RWPE2 (cell line): ENCODE measurements at regions not wholly inside any gene's neighbourhood (a gene's known extent, or its start where the extent isn't known, plus 50 kb on each side); places are given as distances from the start of the nearest gene placed in this dataset.

ENCODE experiments used
- ATAC-seq: fragments of 200-7000 bp; cut with Tn5 transposase; 3 replicates; pipeline ENCODE4 v1.9.1; 2021; ENCODE audit warnings: low read depth
- DNase-seq: peaks from one replicate; pipeline ENCODE4 v3.0.0-alpha.2; 2020; ENCODE audit warnings: low spot score
- H3K27ac ChIP-seq: fragments of 450-650 bp; 2 replicates; pipeline ENCODE4 v1.5.1; 2017; ENCODE audit warnings: mild to moderate bottlenecking; ENCODE audit not compliant: poor library complexity, severe bottlenecking
- H3K27me3 ChIP-seq: fragments of 250-450 bp; sonication (Bioruptor Pico); 2 replicates; pipeline ENCODE4 v1.5.1; 2021; ENCODE audit warnings: mild to moderate bottlenecking, moderate library complexity; ENCODE audit not compliant: insufficient read depth, poor library complexity, severe bottlenecking
- H3K36me3 ChIP-seq: fragments of 250-450 bp; sonication (Bioruptor Pico); 2 replicates; pipeline ENCODE4 v1.5.1; 2020; ENCODE audit warnings: low read depth, mild to moderate bottlenecking, moderate library complexity
- H3K4me1 ChIP-seq: fragments of 250-450 bp; sonication (Bioruptor Pico); 2 replicates; pipeline ENCODE4 v1.5.1; 2021; ENCODE audit warnings: mild to moderate bottlenecking, moderate library complexity; ENCODE audit not compliant: insufficient read depth, poor library complexity, severe bottlenecking
- H3K4me3 ChIP-seq: fragments of 250-450 bp; sonication (Bioruptor Pico); 2 replicates; pipeline ENCODE4 v1.5.1; 2021; ENCODE audit warnings: mild to moderate bottlenecking, moderate library complexity; ENCODE audit not compliant: severe bottlenecking
- H3K9me3 ChIP-seq: fragments of 250-450 bp; sonication (Bioruptor Pico); 2 replicates; pipeline ENCODE4 v1.5.1; 2021; ENCODE audit warnings: mild to moderate bottlenecking, moderate library complexity; ENCODE audit not compliant: severe bottlenecking
- TF ChIP-seq, protein P1 (sequence below): fragments of 450-650 bp; IDR thresholded peaks from one replicate; pipeline ENCODE4 v1.5.1; 2017; ENCODE audit warnings: mild to moderate bottlenecking, moderate library complexity; ENCODE audit not compliant: poor library complexity, severe bottlenecking

DNA sequence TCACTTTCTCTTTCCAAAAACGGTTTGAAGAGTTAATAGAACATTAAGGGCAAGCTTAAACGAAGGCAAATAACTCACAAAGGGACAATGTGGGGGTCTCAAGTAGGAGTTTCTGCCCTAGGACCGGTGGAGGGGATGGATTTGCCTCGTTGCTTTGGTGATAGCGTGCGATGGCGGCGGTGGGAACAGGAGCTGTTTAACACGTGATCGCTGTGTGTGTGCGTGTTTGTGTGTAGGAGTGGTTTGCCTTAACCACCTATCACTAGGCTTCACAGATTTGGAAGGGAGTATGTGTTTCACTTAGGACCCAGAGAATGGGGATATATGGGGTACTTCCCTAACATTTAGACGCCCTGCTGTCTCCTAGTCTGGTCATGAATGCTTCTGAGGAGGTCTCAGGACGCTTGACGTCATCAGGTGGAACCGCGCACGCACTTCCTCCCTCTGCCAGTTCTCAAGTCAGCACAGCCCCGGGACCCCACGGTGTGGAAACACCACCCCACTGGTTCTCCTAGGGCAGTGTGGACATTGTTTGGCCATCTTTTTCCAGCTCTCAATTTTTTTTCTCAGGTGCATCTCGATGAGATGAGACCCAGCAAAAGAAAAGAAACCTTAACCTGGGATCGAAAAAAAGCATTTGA is 231.2 kb downstream of the ATP23 start:
- H3K36me3 ChIP-seq: no peaks in the 10 kb centered on the region
- no peaks in the 10 kb centered on the region for H3K4me1 ChIP-seq
- ATAC-seq: no peak
- TF ChIP-seq, protein P1, sequence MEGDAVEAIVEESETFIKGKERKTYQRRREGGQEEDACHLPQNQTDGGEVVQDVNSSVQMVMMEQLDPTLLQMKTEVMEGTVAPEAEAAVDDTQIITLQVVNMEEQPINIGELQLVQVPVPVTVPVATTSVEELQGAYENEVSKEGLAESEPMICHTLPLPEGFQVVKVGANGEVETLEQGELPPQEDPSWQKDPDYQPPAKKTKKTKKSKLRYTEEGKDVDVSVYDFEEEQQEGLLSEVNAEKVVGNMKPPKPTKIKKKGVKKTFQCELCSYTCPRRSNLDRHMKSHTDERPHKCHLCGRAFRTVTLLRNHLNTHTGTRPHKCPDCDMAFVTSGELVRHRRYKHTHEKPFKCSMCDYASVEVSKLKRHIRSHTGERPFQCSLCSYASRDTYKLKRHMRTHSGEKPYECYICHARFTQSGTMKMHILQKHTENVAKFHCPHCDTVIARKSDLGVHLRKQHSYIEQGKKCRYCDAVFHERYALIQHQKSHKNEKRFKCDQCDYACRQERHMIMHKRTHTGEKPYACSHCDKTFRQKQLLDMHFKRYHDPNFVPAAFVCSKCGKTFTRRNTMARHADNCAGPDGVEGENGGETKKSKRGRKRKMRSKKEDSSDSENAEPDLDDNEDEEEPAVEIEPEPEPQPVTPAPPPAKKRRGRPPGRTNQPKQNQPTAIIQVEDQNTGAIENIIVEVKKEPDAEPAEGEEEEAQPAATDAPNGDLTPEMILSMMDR: no peak
- H3K27me3 ChIP-seq: no peaks in the 10 kb centered on the region
- H3K27ac ChIP-seq: no peak overlapping the region
- DNase-seq: no peak
- no peak overlapping the region for H3K4me3 ChIP-seq
- H3K9me3 ChIP-seq: no peaks in the 10 kb centered on the region

GRCh38 chr12:58174316-58174715 is 232.9 kb downstream of the ATP23 start:
- no peaks in the 10 kb centered on the region for H3K9me3 ChIP-seq
- ATAC-seq: no peak

DNA sequence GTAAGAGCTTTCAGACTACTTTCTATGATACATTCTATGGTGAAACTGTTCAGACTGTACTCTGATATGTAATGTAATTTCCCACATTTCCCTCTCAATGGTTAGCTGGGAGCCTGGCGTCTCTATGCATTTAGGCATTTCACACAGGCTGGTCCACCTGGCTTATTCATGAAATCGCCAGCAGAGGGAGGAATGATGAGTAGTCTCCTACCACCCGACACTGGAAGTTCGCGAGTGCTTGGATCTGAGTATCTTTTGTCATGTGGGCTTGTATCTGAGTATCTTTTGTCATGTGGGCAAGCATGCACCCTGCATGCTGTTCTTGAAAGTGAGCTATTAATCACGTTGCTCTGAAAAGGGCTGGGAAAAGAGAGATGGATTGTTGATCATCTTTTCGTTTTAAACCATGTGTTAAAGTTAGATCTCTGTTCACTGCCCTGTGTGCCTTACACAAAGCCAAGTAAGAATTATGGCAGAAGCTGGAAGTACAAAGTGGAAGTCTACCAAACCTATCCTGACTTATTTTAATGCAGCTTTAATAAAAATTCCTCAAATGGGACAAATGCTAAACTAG is 235.0 kb downstream of the ATP23 start:
- H3K27me3 ChIP-seq: no peaks in the 10 kb centered on the region
- no peaks in the 10 kb centered on the region for H3K36me3 ChIP-seq
- H3K4me3 ChIP-seq: no peak overlapping the region
- DNase-seq: no peak
- no peak overlapping the region for H3K27ac ChIP-seq
- 0 out of 3 replicates have a peak, but pooled peaks have one; percentile 48 for ATAC-seq
- H3K4me1 ChIP-seq: no peaks in the 10 kb centered on the region
- TF ChIP-seq, protein P1: peak; percentile 42
- no peaks in the 10 kb centered on the region for H3K9me3 ChIP-seq

More at GRCh38 chr12:58174316-58174715, 232.9 kb downstream of the ATP23 start:
- no peak for DNase-seq
- Histone ChIP-seq H3K36me3 (no peaks in the 10 kb centered on the region), H3K27me3 (no peaks in the 10 kb centered on the region), H3K4me1 (no peaks in the 10 kb centered on the region), H3K4me3 (no peak overlapping the region), H3K27ac (no peak overlapping the region)
- TF ChIP-seq, protein P1: no peak

- H3K27me3 ChIP-seq: no peaks in the 10 kb centered on the region
- ATAC-seq (no peak), DNase-seq (no peak)
- TF ChIP-seq, protein P1: no peak
- H3K36me3 ChIP-seq: no peaks in the 10 kb centered on the region
- no peak overlapping the region for H3K4me3 ChIP-seq
- H3K27ac ChIP-seq: no peak overlapping the region
- H3K4me1 ChIP-seq: no peaks in the 10 kb centered on the region
- H3K9me3 ChIP-seq: no peaks in the 10 kb centered on the region
Observed at GRCh38 chr12:58177366-58177765, 236.0 kb downstream of the ATP23 start.

DNA sequence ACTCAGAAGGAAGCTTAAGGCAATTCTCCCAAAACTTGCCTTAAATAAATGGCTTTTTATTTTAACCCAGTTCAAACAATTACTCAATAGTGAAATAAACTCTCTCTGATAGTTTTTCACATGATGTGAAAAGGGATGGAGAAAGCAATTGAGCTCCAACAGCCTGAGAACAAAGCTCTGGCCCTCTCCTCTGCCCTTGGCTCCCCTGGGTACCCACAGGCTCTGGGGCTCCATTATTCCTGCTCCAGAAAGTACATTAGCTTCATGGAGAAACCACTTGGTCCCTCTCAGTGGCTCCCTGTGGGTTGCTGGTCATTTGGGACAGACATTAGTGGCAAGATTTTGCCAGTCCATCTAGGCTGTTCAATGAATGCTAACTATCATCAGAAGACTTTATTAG is 242.8 kb downstream of the ATP23 start:
- no peak overlapping the region for H3K4me3 ChIP-seq
- H3K27me3 ChIP-seq: no peaks in the 10 kb centered on the region
- peaks cover 2% of the 10 kb centered on the region for H3K9me3 ChIP-seq
- no peak overlapping the region for H3K27ac ChIP-seq
- H3K4me1 ChIP-seq: no peaks in the 10 kb centered on the region
- TF ChIP-seq, protein P1: no peak
- DNase-seq: no peak
- no peaks in the 10 kb centered on the region for H3K36me3 ChIP-seq
- ATAC-seq: no peak
